Neural cell (in vitro differentiated cells): ENCODE measurements at regions not wholly inside any gene's neighbourhood (a gene's known extent, or its start where the extent isn't known, plus 50 kb on each side); places are given as distances from the start of the nearest gene placed in this dataset.

Experiments
- H2AFZ ChIP-seq: fragments of 200-600, 300-800 bp; sonication (generic), shearing (Covaris generic); 2 replicates; pipeline ENCODE4 v1.6.0; 2014; ENCODE audit warnings: low read depth, mild to moderate bottlenecking, antibody characterized with exemption, low read length, moderate library complexity
- H3F3A ChIP-seq: fragments of 200-600 bp; shearing (Covaris generic); 2 replicates; pipeline ENCODE4 v1.6.1; 2016; ENCODE audit warnings: mild to moderate bottlenecking, moderate library complexity, mixed read lengths, antibody characterized with exemption, low read length; ENCODE audit not compliant: insufficient read depth, poor library complexity, severe bottlenecking
- H3K27ac ChIP-seq: fragments of 200-600, 300-800 bp; sonication (generic), shearing (Covaris generic); 2 replicates; pipeline ENCODE4 v1.5.1; 2014; ENCODE audit warnings: mild to moderate bottlenecking, low read length, moderate library complexity
- H3K27me3 ChIP-seq: fragments of 300-800, 200-600 bp; sonication (generic), shearing (Covaris generic); 2 replicates; pipeline ENCODE4 v1.6.0; 2014; ENCODE audit warnings: mild to moderate bottlenecking, low read depth, low read length, moderate library complexity; ENCODE audit not compliant: insufficient read depth
- H3K36me3 ChIP-seq: fragments of 300-800, 200-600 bp; sonication (generic), shearing (Covaris generic); 2 replicates; pipeline ENCODE4 v1.5.1; 2014; ENCODE audit warnings: mild to moderate bottlenecking, antibody characterized with exemption, low read length, moderate library complexity; ENCODE audit not compliant: insufficient read depth
- H3K4me2 ChIP-seq: fragments of 300-800, 200-600 bp; sonication (generic), shearing (Covaris generic); 2 replicates; pipeline ENCODE4 v1.6.0; 2014; ENCODE audit warnings: mild to moderate bottlenecking, low read length
- H3K4me3 ChIP-seq: fragments of 300-800, 200-600 bp; sonication (generic), shearing (Covaris generic); 2 replicates; pipeline ENCODE4 v1.5.1; 2014; ENCODE audit warnings: mild to moderate bottlenecking, low read length, moderate library complexity
- H3K79me2 ChIP-seq: fragments of 200-600 bp; shearing (Covaris generic); replicated peaks from 2 replicates; pipeline ENCODE4 v1.6.0; 2014; ENCODE audit warnings: mild to moderate bottlenecking, low read length, moderate library complexity; ENCODE audit not compliant: insufficient read depth
- H3K9ac ChIP-seq: fragments of 300-800, 200-600 bp; sonication (generic), shearing (Covaris generic); 2 replicates; pipeline ENCODE4 v1.6.1; 2016; ENCODE audit warnings: mild to moderate bottlenecking, low read length, mixed read lengths
- H3K9me2 ChIP-seq: fragments of 200-600 bp; shearing (Covaris generic); 2 replicates; pipeline ENCODE4 v1.6.1; 2016; ENCODE audit warnings: mild to moderate bottlenecking, low read length, mixed read lengths; ENCODE audit not compliant: insufficient read depth
- H3K9me3 ChIP-seq: fragments of 200-600, 300-800 bp; sonication (generic), shearing (Covaris generic); 2 replicates; pipeline ENCODE4 v1.6.1; 2016; ENCODE audit warnings: mild to moderate bottlenecking, mixed run types, low read length, moderate library complexity, mixed read lengths
- H4K20me1 ChIP-seq: fragments of 200-600 bp; shearing (Covaris generic); 2 replicates; pipeline ENCODE4 v1.6.1; 2016; ENCODE audit warnings: mild to moderate bottlenecking, mixed run types; ENCODE audit not compliant: insufficient read depth
- CTCF ChIP-seq: fragments of 450-650 bp; IDR thresholded peaks from 2 replicates; pipeline ENCODE4 v1.5.1; 2014; ENCODE audit warnings: antibody characterized with exemption, mild to moderate bottlenecking, moderate library complexity; ENCODE audit not compliant: poor library complexity, severe bottlenecking
- EP300 ChIP-seq: fragments of 450-650 bp; conservative IDR thresholded peaks from 2 replicates; pipeline ENCODE4 v1.6.1; 2014; ENCODE audit warnings: antibody characterized with exemption, mild to moderate bottlenecking, moderate library complexity; ENCODE audit not compliant: poor library complexity, severe bottlenecking
- EZH2 ChIP-seq: fragments of 200-600, 300-800 bp; shearing (Covaris generic), sonication (generic); IDR thresholded peaks from 2 replicates; pipeline ENCODE4 v1.6.1; 2014; ENCODE audit warnings: antibody characterized with exemption, low read length, borderline replicate concordance, mild to moderate bottlenecking; ENCODE audit not compliant: insufficient read depth, poor library complexity, severe bottlenecking
- MXI1 ChIP-seq: fragments of 450-650 bp; conservative IDR thresholded peaks from 2 replicates; pipeline ENCODE4 v1.6.1; 2014; ENCODE audit warnings: antibody characterized with exemption, mild to moderate bottlenecking; ENCODE audit not compliant: poor library complexity, severe bottlenecking
- POLR2AphosphoS5 ChIP-seq: IDR thresholded peaks from 2 replicates; pipeline ENCODE4 v1.6.1; 2012
- RAD21 ChIP-seq: fragments of 450-650 bp; conservative IDR thresholded peaks from 2 replicates; pipeline ENCODE4 v1.6.1; 2014; ENCODE audit warnings: antibody characterized with exemption, mild to moderate bottlenecking, moderate library complexity
- SMC3 ChIP-seq: fragments of 450-650 bp; conservative IDR thresholded peaks from 2 replicates; pipeline ENCODE4 v1.6.1; 2014; ENCODE audit warnings: antibody characterized with exemption, mild to moderate bottlenecking, moderate library complexity; ENCODE audit not compliant: poor library complexity
- TAF1 ChIP-seq: IDR thresholded peaks from 2 replicates; pipeline ENCODE4 v1.6.1; 2012; ENCODE audit warnings: low read depth
- TF ChIP-seq, protein P1 (sequence below): IDR thresholded peaks from 2 replicates; pipeline ENCODE4 v1.6.1; 2012; ENCODE audit warnings: borderline replicate concordance

DNA sequence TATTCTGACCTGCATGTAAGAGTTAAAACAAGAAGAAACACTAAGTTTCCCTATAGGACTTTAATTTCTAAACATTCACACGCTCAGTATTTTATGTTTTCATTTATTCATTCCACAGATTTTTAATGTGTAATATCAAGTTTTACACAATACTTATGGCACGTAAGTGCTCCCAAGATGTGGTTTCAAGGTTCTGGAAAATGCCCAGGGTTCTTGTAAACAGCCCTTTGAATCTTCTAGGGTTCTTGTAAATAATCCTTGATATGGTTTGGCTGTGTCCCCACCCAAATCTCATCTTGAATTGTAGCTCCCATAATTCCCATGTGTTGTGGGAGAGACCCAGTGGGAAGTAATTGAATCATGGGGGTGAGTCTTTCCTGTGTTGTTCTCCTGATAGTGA lies 383.0 kb downstream of the TXNL1 start (continued):
- no peak for TF ChIP-seq SMC3
- TF ChIP-seq EP300, result no peak

- Histone ChIP-seq H4K20me1 (no peaks in the 10 kb centered on the region), H3K27ac (no peak overlapping the region), H3K4me3 (no peak overlapping the region), H3K9me2 (no peaks in the 10 kb centered on the region), H3K27me3 (no peaks in the 10 kb centered on the region), H3K9ac (no peak overlapping the region), H3K9me3 (no peaks in the 10 kb centered on the region), H3F3A (no peaks in the 10 kb centered on the region), H3K4me2 (no peak overlapping the region), H2AFZ (no peak overlapping the region), H3K79me2 (no peaks in the 10 kb centered on the region), H3K36me3 (no peaks in the 10 kb centered on the region)
- TF ChIP-seq RAD21, result no peak
- no peak for TF ChIP-seq TAF1
- no peak for TF ChIP-seq EP300
- TF ChIP-seq SMC3, result no peak
- no peak for TF ChIP-seq POLR2AphosphoS5
- TF ChIP-seq, protein P1, sequence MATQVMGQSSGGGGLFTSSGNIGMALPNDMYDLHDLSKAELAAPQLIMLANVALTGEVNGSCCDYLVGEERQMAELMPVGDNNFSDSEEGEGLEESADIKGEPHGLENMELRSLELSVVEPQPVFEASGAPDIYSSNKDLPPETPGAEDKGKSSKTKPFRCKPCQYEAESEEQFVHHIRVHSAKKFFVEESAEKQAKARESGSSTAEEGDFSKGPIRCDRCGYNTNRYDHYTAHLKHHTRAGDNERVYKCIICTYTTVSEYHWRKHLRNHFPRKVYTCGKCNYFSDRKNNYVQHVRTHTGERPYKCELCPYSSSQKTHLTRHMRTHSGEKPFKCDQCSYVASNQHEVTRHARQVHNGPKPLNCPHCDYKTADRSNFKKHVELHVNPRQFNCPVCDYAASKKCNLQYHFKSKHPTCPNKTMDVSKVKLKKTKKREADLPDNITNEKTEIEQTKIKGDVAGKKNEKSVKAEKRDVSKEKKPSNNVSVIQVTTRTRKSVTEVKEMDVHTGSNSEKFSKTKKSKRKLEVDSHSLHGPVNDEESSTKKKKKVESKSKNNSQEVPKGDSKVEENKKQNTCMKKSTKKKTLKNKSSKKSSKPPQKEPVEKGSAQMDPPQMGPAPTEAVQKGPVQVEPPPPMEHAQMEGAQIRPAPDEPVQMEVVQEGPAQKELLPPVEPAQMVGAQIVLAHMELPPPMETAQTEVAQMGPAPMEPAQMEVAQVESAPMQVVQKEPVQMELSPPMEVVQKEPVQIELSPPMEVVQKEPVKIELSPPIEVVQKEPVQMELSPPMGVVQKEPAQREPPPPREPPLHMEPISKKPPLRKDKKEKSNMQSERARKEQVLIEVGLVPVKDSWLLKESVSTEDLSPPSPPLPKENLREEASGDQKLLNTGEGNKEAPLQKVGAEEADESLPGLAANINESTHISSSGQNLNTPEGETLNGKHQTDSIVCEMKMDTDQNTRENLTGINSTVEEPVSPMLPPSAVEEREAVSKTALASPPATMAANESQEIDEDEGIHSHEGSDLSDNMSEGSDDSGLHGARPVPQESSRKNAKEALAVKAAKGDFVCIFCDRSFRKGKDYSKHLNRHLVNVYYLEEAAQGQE, result no peak
- TF ChIP-seq CTCF, result no peak
- TF ChIP-seq EZH2, result no peak
- no peak for TF ChIP-seq MXI1
These were observed 385.9 kb downstream of the TXNL1 start for GRCh38 chr18:56252456-56252855.

GRCh38 chr18:56248610-56249235 lies 389.7 kb downstream of the TXNL1 start:
- no peak for TF ChIP-seq TAF1
- H3K4me2 ChIP-seq, result no peak overlapping the region
- no peaks in the 10 kb centered on the region for H3F3A ChIP-seq
- H3K27me3 ChIP-seq, result no peaks in the 10 kb centered on the region
- H2AFZ ChIP-seq, result no peak overlapping the region
- H3K9me3 ChIP-seq, result no peaks in the 10 kb centered on the region
- no peaks in the 10 kb centered on the region for H3K79me2 ChIP-seq
- H3K36me3 ChIP-seq, result no peaks in the 10 kb centered on the region
- no peak overlapping the region for H3K27ac ChIP-seq
- no peaks in the 10 kb centered on the region for H3K9me2 ChIP-seq
- H3K9ac ChIP-seq, result no peak overlapping the region
- no peaks in the 10 kb centered on the region for H4K20me1 ChIP-seq
- no peak overlapping the region for H3K4me3 ChIP-seq
